ENCODE measurements at regions not wholly inside any gene's neighbourhood (a gene's known extent, or its start where the extent isn't known, plus 50 kb on each side); places are given as distances from the start of the nearest gene placed in this dataset.

DNA sequence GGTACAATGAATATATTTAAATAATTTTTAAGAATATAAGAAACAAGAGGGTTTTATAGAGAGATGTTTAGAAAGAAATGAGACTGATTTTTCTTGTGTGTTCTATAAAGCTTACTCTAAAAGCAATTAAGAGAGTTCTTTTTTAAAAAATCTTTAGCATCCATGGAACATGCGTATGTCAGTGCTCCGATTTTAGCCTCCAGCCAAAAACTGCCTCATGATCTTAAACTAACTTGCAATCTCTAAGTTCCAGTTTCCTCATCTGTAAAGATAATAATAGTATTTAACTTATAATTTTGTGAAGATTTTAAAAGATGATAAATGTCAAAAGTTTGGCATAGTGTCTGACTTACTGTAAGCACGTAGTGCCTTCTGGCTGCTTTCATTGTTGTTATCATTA lies 448.7 kb downstream of the EPHA4 start:
- WGBS, 2 donors: 94 to 97% methylated on average over 3 of the region's 3 CpGs
- intact Hi-C loops (cut with DNase I): no loop called here
- no peaks in the 10 kb centered on the region for H3K4me1 ChIP-seq
- H3K36me3 ChIP-seq: no peaks in the 10 kb centered on the region
- DNase-seq: no peak
- no peaks in the 10 kb centered on the region for H3K27me3 ChIP-seq
- no peak for TF ChIP-seq POLR2A (IDR thresholded peaks at IDR 0.05)
- TF ChIP-seq, protein P1, sequence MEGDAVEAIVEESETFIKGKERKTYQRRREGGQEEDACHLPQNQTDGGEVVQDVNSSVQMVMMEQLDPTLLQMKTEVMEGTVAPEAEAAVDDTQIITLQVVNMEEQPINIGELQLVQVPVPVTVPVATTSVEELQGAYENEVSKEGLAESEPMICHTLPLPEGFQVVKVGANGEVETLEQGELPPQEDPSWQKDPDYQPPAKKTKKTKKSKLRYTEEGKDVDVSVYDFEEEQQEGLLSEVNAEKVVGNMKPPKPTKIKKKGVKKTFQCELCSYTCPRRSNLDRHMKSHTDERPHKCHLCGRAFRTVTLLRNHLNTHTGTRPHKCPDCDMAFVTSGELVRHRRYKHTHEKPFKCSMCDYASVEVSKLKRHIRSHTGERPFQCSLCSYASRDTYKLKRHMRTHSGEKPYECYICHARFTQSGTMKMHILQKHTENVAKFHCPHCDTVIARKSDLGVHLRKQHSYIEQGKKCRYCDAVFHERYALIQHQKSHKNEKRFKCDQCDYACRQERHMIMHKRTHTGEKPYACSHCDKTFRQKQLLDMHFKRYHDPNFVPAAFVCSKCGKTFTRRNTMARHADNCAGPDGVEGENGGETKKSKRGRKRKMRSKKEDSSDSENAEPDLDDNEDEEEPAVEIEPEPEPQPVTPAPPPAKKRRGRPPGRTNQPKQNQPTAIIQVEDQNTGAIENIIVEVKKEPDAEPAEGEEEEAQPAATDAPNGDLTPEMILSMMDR (IDR thresholded peaks at IDR 0.05): no peak
- H3K27ac ChIP-seq: no peak overlapping the region
- H3K4me3 ChIP-seq (replicated peaks in 1 of 3): no peak overlapping the region
- no peaks in the 10 kb centered on the region for H3K9me3 ChIP-seq

DNA sequence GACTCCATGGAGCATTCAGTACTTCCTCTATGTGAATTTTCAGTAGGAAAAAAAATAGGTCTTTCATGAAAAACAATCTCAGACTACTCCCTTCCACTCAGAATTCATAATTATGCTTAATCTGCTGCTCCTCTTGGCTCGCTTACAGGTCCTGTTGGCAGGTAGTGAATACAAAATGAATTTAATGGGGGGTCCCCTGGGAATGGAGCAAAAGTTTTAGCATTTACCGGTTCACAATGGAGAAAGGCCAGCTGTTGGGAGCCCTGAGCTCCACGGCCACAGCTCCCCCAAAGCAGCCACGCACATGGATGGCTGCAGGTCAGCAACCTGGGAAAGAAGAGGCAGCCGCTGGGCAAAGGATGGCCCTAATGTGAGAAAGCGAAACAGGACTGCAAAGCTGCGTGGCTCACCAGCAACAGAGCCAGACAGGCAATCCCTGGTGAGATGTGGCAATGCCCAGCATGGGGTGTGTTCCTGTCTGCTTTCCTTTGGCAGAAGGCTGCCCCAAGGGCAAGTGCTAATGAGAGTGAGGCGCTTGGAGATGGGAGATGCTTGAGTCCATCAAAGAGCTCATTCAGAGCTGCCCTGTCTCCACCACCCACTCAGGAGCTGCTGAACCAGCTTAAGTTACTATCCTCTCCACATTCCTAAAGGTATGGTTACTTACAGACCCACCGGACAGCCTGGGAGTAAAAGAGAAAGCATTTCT lies 447.4 kb downstream of the EPHA4 start:
- TF ChIP-seq, protein P1 (IDR thresholded peaks at IDR 0.05): no peak
- TF ChIP-seq POLR2A (IDR thresholded peaks at IDR 0.05): no peak
- H3K36me3 ChIP-seq: no peaks in the 10 kb centered on the region
- H3K27me3 ChIP-seq: no peaks in the 10 kb centered on the region
- H3K4me3 ChIP-seq (replicated peaks in 1 of 3): no peak overlapping the region
- no peak overlapping the region for H3K27ac ChIP-seq
- no peaks in the 10 kb centered on the region for H3K9me3 ChIP-seq
- whole genome bisulfite sequencing, 2 donors: 76 to 78% methylated on average over 9 of the region's 9 CpGs
- peak in 1 of 2 donors; percentile 1 for DNase-seq
- no peaks in the 10 kb centered on the region for H3K4me1 ChIP-seq
- intact Hi-C loops (cut with DNase I): no loop called here

DNA sequence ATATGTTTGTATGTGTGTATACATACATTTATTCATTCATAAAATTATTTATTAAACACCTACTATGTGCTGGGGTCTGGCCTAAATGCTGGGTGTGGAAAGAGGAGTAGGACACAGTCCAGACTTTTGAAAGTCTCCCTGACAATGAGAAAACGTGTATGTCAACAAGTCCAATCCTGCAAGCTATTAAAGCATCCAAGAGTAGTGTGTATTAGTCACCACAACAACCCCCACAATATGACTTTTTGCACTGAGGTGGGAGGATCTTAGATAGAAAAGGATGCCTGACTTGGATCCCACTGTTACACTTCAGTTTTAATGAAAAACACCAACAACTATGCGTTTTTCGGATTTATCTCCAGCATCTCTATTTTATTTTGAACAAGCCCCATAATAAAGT lies 446.4 kb downstream of the EPHA4 start:
- Histone ChIP-seq H3K36me3 (no peaks in the 10 kb centered on the region), H3K4me3 (replicated peaks in 1 of 3) (no peak overlapping the region), H3K9me3 (no peaks in the 10 kb centered on the region), H3K27me3 (no peaks in the 10 kb centered on the region), H3K4me1 (no peaks in the 10 kb centered on the region), H3K27ac (no peak overlapping the region)
- DNase-seq: no peak
- TF ChIP-seq, protein P1 (IDR thresholded peaks at IDR 0.05): no peak
- TF ChIP-seq POLR2A (IDR thresholded peaks at IDR 0.05): no peak
- intact Hi-C loops (cut with DNase I): no loop called here
- WGBS, 2 donors: 64 to 83% methylated on average over 3 of the region's 3 CpGs

DNA sequence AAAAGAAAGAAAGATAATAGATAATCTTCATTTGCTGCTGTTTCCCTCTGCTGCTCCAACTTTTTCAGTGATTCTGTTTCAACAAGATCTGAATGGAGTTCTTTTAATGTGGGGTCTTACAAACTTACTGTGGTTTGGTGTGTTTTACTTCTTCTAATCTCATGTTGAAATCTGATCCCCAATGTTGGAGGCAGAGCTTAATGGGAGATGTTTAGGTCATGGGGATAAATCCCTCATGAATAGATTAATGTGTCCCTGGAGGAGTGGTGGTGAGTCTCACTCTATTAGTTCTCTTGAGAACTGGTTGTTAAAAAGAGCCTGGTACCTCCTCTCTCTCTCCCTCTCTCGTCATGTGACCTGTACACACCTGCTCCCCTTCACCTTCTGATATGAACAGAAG lies 442.4 kb downstream of the EPHA4 start:
- 85 to 96% methylated on average over 1 of the region's 1 CpG for WGBS, 2 donors

DNA sequence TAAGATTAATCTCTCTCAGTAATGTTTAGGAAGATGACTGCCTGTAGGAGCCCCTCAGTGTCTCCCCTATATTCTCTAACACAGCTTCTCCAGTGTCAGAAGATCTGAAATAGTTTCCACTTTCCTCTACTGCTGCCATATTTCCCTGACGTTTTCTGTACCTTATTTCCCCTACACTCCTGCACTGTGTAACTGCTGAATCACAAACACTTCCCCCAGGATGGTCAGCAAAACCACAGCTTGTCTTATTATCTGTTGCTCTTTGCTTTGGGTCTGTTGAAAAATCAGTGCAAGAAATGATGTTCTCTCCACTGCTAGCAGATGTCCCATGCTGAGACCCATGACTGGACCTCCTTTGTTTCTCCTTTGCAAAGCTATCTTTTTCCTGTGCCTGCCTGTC lies 441.7 kb downstream of the EPHA4 start:
- no peak overlapping the region for H3K27ac ChIP-seq
- TF ChIP-seq, protein P1 (IDR thresholded peaks at IDR 0.05): no peak
- TF ChIP-seq POLR2A (IDR thresholded peaks at IDR 0.05): no peak
- no peaks in the 10 kb centered on the region for H3K4me1 ChIP-seq
- no peaks in the 10 kb centered on the region for H3K36me3 ChIP-seq
- no peak for DNase-seq
- no peak overlapping the region for H3K4me3 ChIP-seq (replicated peaks in 1 of 3)
- no peaks in the 10 kb centered on the region for H3K27me3 ChIP-seq
- intact Hi-C loops (cut with DNase I): no loop called here
- H3K9me3 ChIP-seq: no peaks in the 10 kb centered on the region
- 65 to 72% methylated on average over 1 of the region's 1 CpG for WGBS, 2 donors

More for the DNA sequence above, 442.4 kb downstream of the EPHA4 start:
- intact Hi-C loops (cut with DNase I): no loop called here
- TF ChIP-seq, protein P1 (IDR thresholded peaks at IDR 0.05): no peak
- TF ChIP-seq POLR2A (IDR thresholded peaks at IDR 0.05): no peak
- Histone ChIP-seq H3K27ac (no peak overlapping the region), H3K27me3 (no peaks in the 10 kb centered on the region), H3K36me3 (no peaks in the 10 kb centered on the region), H3K9me3 (no peaks in the 10 kb centered on the region), H3K4me1 (no peaks in the 10 kb centered on the region), H3K4me3 (replicated peaks in 1 of 3) (no peak overlapping the region)
- DNase-seq: no peak

Data from thyroid gland (tissue), 4 donors.